Embryonic facial prominence (tissue), 1 donor: ENCODE measurements at regions not wholly inside any gene's neighbourhood (a gene's known extent, or its start where the extent isn't known, plus 50 kb on each side); places are given as distances from the start of the nearest gene placed in this dataset.

ENCODE experiments used
- DNase-seq: peaks from one replicate; pipeline ENCODE4 v3.0.0-alpha.2; 2016; ENCODE audit errors: extremely low spot score

DNA sequence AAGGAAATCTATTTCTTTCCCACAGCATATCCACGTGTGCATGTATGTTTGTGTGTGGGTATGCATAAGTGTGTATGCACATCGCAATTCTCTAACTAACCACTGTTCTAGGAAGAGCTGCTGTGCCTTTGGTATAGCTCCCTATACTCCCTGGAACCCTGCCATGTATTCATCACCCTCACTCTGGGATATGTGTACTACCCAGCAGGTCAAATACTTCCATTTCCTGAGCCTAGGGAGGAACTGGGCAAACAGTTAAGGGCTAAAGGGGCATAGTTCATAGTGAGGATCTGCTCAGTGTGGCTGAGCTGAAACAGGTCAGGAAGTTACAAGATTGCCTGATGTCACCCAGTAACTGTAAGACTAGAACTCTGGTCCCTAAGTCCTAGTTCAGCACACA is 260.4 kb downstream of the RPLP1 start:
- DNase-seq, result no peak

DNA sequence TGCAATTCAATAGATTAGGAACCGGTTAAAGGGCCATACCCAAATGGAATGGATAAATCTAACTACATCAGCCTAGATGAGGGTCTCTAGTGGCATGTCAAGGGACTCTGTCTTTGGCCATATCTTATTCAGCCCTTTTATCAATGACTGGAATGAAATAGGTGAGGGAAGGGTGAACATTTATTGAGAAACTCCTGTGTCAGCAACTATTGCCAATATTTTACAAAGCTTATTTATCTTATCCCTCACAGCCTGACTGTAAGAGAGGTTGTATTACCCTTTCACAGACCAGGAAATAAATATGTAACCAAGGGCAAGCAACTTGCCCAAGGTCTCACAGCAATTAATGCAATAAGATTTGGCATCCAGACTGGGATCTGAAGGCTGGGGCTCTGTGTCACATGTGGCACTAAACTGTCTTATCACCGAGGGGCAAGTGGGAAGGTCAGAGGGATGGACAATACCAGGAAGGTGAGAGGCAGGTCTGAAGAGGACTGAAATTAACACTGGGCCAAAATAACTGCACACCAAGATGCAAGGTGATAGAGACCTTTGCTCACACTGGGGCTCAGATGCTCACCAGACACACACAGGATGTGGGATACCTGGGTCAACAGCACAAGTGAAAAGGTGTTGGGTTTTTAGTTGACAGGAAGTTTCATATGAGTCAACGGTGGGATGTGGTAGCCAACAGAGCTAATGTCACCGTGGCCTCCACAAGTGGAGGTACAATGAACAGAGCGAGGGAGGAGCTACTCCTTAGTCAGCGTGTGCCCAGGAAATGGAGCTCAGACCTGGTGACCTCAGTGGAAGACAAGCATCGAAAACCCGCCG is 261.3 kb downstream of the RPLP1 start:
- DNase-seq, result no peak

DNA sequence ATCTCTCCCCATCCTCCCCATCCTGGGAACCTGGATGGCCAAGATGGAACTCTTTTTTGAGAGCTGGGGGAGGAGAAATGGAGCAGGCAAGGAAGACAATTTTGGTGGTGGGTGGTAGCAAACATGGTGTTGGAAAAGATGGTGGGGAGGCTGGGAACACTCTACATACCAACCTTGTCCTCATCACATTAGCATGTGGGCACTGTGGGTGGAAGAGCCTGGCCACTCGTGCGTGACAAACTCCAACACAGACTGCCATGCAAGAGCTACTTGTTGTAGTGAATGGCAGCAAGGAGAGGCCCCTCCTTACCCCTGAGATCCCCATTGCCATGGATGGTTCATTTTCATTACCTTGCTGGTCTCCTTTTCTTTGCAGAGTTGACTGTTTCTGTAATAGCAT is 262.6 kb downstream of the RPLP1 start:
- DNase-seq, result no peak

DNA sequence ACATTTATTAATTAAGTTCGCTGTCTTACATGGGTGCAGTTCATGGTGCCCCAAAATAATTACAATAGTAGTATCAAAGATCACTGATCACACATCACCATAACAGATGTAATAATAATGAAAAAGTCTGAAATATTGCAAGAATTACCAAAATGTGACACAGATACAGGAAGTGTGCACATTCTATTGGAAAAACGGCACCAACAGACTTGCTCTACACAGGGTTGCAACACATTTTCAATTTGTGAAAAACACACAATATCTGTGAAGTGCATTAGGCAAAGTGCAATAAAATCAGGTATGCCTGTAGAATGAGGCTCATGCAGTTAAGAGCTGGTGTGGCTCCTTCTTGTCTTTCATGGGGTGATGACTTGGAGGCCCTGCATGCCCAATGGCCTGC is 265.8 kb downstream of the RPLP1 start:
- no peak for DNase-seq

DNA sequence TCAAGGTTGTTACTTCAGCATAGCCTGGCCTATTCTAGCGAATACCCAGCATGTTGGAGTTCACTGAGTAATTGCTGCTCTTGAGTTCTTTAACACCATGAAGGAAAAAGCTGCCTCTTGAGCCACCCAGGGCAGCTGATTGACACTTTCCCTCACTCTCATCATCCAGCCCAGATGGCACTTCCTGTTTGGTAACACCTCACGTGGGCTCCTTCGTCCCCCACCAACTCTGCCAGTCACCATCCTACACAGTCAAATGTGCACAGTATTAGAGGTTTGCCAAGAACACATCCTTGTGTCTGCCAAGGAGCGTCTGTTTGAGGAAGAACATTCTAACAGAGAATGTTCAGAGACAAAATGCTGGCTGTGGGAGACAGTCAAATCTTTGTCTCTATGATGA is 266.3 kb downstream of the RPLP1 start:
- no peak for DNase-seq

DNA sequence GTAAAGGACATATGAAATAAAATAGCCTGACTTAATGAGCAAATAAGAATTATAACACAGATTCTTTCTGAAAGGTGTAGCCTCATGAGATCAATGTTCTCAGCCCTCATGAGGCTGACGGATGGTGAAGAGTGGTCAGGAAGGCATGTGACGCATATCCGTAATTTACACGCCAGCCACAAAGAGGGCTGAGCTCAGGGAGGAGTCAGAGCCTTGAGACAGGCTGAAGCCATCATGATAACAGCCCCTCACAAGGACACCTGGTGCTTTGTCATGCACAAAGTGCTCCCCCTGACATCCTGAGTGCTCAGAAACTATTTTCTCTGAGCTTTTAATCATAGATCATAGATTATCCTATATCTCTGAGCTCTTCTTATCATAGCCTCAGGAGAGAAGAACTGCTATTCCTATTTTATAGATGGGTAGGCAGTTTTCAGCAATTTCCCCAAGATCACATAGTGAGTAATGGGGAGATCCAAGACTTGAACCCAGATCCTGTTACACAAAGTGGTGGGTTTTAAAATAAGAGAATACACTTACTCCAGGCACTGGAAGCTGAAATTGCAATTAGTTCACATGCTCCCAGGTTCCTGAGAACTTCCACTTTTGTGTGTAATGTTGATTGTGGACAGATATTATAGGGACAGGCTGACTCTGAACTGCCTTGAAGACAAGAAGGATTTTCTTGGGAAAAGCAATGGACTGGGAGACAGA is 267.1 kb downstream of the RPLP1 start:
- DNase-seq, result no peak

DNA sequence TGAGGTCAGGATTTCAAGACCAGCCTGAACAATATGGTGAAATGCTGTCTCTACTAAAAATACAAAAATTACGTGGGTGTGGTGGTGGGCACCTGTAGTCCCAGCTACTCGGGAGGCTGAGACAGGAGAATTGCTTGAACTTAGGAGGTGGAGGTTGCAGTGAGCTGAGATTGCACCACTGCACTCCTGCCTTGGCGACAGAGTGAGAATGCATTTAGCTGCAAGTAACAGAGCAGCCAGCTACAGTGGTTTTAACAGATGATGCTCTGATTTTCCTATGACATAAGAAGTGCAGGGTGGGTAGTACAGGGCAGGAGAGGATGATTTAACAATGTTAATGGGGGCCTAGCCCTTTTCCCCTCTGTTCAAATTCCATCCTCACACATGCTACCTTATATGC is 267.9 kb downstream of the RPLP1 start:
- DNase-seq, result no peak

DNA sequence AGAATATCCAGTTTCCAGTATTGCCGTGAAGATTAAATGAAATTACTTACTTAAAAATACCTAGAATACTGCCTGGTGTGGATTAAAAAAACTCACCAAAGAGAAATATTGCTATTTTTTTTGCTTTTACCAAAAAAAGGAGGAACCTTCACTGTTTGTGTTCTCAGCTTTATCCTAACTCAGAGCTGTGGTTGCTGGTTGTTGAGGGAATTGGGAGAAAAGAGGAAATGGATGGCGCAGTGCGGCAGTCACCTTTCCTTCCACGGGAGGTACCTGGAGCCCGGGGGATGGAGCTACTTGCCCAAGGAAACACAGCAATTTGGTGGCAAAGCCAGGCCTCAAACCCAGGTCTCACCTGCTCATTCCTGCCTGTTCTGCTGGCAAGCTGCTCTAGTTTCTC is 270.3 kb downstream of the RPLP1 start:
- no peak for DNase-seq

DNA sequence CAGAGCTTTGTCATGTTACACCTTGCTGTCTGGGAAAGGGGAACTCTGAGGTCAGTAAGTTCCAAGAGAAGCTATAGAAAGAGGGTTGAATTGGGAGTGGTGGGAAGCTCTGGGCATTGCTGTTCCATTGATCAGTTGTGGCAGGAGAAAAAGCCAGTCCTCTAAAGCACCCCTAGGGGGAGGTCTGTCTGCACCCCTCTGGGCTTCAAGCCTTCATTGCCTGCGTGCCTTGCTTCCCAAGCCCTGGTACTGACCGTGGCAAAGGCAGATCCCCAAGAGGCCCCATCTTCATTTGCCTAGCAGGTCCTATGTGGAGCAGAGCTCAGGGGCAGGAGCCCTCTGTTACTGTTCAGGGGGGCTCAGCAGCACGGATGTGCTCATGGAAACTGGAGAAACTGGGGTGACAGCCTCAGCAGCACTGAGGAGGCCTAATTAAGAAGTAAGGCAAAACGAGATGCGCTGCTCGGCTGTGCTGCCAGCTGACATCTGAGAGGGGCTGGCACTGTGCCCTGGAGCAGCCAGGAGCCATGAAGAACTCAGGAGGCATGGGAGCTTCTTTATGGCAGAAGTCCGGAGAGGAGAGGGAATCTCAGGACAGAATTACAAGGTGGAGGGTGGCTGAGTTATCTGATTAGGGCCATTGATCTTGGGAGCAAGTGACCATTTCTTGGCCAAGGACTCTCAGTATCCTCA is 270.9 kb downstream of the RPLP1 start:
- DNase-seq, result no peak

DNA sequence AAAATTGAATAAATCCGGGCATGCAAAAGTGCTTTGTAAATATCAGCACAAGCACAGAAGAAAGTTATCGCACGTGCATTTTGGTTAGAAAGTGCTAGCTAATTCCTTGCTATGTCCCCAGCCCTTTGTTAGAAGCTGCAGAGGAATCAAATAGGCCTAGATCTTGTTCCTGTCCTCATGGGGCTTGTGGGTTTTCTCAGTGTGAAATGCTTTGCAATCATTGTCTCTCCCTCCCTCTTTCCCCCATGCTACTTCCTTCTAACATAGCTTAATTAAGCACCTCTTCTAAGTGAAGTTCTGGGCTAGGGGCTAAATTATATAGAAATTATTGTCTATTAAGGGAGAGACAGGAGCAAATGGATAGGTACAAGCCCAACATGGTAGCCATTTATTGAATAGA is 271.7 kb downstream of the RPLP1 start:
- no peak for DNase-seq

DNA sequence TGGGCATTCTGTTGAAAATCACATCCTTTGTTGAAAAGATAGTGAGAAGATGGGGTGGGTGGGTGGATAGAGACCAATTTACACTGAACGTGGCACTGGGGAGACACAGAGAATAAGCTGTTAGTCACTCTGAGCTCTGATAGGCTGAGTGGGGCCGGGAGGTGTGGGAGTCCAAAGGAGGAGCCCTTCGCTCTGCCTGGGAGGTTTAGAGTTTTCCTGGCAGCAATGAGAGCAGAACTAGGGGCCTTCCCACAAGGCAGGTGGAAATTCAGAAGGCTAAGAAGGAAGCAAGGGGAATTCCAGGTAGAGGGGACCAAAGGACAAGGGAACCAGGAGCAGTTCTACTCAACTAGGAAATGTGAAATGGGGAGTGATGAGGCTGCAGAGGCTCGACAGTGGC is 272.7 kb downstream of the RPLP1 start:
- no peak for DNase-seq

DNA sequence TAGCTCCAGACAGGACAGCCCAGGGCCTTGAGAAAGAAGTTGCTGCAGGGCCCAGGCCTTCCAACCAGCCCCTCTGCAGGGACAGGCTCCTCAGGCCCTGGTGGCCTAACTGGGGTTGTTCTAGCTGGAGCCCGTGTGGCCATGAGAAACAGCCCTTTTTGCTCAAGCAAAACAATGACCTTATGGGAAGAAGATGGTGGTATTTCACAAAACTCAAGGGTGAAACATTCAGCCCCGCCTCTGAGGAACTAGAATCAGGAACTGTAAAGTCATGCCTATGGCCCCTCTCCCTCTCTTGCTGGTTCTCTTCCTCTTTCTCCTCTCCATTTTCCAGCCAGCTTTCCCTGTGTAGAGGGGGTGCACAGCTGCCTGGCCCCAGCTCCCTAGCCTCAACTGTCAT is 273.3 kb downstream of the RPLP1 start:
- DNase-seq, result no peak

DNA sequence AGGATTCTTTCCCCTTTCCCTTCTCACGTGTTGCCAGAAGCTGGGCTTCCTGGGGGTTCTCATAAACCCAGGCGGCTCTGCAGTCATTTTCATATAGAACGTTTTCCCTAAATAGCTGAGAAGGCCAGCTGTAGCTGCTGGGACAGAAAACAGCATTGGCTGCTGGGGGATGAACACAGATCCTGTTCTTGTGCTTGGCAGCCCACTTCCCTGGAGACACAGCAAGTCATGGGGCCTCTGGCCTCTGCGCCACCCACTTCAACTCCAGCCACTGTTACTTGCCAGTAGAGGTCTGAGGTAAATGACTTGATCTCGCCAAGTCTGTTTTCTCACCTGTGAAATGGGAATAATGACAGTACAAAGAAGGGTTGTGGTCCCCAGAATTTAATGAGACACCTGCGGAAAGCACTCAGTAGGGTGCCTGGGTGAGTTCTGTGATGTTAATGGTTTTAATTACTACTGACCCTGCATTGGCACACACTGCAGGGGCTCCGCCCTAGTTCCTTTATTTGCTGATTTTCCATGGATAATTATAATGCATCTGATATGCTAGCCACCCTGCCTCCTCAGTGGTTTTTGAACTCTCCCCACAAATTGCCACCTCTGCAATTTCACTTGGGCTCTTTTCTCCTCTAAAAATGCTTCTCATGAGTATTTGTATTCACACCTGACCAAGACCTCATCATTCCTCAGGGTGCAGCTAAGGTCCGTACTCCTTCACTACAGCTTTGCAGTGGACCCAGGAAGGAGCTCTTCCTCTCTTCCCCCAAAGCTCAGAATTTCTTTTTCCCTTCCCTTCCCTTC is 274.7 kb downstream of the RPLP1 start:
- no peak for DNase-seq

DNA sequence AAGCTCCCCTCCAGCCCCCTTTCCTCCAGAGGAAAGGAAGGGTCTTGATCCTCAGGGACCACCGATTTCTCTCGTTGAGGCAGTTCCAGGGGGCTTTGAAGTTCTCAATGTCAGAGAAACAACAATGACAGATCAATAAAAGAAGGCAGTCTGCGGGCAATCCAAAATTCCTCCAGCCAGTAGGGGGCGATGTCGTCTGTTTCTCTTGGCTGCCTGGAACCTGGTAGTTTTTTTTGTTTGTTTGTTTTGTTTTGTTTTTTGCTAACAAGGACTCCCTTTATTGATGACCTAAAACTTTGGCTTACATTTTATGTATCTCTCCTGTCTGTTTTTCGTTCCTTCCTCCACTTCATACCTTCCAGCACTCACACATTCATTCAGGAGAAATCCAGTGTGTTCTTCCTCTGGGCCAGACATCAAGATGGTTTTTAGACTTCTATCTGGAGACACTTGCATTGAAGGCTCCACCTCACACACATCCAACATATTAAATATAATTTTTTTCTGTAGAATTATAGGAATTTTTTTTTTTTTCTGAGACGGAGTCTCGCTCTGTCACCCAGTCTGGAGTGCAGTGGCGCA is 276.6 kb downstream of the RPLP1 start:
- no peak for DNase-seq

DNA sequence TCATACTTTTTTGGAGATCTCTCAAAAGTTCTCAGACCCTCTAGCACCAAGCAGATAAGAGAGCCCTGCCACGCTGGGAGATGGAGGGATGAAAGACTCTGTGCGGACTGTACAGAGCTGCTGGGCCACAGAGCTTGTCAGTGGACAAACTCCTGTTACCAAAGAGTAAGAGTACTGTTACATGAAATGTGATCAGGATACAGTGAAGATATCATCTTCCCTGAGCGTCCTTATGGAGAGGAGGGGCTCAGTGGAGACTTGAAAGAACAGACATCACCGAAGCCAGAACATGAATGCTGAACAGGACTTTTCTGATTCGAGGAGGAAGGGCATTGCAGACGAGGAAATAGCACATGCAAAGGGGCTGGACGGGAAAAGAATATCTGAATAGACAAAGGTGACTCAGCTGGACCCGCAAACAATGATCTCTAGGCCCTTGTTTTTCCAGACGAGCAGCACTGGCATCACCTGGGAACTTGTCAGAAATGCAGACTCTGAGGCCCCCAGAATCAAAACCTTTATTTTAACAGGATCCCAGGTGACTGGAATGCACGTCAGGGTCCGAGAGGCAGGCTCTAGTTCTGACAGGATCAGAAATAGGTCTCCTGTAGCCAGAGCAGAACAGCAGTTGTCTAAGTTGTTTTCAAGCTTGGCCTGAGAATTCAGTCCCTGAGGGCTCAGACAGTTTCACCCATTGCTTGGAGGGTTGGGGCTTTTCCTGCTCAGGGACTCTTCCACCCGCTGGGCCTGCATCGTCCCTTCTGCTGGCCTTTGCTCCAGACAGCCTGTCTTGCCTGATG is 277.9 kb downstream of the RPLP1 start:
- no peak for DNase-seq

DNA sequence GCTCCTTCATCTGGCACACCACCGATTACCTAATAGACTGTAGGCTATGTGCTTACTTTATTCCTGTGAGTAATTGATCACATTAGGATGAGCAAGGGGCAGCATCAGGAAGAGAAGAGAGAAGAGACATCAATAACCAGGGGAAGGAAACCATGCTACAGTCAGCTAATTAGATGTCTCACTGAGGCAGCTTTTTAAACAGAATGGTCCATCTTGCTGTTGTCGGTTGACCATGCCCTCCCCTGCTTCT is 278.4 kb downstream of the RPLP1 start:
- no peak for DNase-seq

DNA sequence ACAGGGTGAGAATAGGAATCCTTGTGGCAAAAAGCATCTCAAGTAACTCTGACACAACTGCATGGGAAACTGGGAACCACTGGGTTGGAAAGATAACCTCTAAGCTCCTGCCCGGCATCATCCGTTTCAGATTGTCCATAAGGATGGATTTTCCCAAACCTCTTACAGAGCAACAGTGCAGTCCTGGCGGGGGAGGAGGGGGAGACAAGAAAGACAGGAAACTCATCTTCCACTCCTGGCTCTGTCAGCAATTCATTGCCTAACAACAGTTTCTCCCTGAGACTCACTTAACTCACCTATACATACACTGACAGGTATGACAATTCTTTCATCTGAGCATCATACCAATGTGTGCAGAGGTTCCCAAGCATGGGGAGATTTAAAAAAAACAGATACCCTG is 279.0 kb downstream of the RPLP1 start:
- DNase-seq, result no peak

DNA sequence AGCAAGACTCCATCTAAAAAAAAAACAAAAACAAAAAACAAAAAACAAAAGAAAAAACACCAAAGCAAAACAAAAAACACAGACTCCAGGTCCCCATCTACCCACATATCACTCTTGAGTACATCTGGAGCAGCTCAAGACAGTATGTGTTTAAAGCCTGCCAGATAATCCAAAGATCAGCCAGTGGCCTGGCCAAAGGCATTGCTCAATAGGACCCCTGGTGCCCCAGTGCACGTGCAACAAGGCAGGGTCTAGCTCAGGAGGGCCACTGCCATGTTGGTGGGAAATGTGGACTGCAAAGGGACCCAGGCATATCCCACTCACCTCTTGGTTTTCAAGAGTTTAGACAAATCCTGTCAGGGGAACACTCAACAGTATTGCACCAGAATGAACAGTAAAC is 279.5 kb downstream of the RPLP1 start:
- no peak for DNase-seq

DNA sequence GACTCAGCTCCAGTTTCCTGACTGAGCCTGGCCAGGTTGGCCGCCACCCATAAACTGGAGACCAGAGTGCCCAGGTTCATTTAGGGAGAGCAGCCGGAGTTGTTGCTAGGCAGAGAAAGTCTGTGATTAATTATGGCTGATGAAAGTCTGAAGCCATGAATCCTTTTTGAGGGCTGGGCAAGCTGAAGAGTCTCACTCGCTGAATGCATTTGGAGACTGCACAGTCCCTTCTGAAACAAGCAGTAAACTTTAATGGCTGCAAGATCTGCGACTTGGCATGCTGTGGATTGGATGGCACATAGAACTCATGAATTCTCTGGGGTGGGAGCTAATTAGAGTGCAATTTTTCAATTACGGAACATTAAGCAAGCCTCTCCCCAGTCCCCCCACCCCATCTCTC is 282.1 kb downstream of the RPLP1 start:
- DNase-seq, result peak; percentile 54

DNA sequence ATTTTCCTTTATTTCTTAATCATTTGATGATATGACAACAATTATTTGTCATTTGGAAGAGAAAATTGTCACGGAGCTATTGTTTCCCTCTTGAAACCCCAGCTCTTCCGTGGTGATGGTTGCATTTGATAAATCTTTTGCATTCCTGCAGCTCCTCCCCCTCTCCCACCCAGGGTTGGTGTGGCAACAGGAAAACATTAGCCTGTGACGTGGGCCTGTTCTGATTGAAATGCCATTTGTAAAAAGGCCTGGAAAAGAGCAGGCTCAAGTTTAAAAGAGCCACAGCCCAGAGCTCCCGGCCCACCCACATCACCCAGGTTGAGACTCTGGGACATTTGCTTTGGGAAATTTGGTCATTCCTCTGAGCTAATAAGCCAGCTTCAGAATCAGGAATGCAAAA is 282.5 kb downstream of the RPLP1 start:
- DNase-seq, result peak; percentile 83

DNA sequence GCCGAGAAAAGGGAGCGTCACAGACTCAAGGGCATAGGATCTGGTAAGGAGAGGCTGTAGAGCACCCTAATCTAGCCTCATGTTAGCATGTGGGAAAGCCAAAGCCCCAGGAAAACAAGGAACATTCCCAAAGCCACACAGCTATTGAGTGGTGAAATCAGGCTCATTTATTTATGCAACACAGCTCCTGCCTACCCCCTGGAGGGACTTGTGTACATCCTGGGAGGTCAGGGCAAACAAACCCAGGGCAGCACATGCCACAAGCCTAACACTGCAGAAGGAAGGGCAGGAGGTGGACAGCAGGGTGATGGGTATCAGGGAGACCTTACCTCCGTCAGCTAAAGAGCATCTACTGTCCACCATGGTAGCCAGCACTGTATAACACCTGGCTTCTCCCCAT is 283.5 kb downstream of the RPLP1 start:
- no peak for DNase-seq
